ENCODE measurements at regions not wholly inside any gene's neighbourhood (a gene's known extent, or its start where the extent isn't known, plus 50 kb on each side); places are given as distances from the start of the nearest gene placed in this dataset.
"Not testable (repeated sequence)": the region's sequence is repeated elsewhere in the genome, so short reads cannot be mapped to it uniquely, and the experiment has no call there.

DNA sequence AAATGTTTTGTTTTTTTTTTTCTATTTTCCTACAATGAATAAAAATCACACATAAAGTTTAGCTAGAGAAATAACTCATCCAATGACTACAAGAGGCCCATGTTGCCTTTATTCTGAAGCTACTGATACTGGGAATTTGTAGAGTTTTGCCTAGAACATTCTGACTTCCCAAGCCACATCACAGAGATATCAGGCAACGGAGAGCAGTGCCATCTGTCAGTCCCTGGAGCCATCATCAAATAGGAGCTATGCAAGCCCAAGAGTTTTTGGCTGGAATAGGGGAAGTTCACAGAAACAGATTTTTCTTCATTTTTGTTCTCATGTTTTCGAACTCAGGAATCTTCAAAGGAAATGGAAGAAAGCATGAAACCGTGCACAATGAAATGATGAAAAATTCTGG is 896.6 kb downstream of the TLE1 start:
- no peak for DNase-seq (ENCODE audit: low read depth)
- H3K4me3 ChIP-seq (ENCODE audit: low read depth, low read length) = no peak overlapping the region

DNA sequence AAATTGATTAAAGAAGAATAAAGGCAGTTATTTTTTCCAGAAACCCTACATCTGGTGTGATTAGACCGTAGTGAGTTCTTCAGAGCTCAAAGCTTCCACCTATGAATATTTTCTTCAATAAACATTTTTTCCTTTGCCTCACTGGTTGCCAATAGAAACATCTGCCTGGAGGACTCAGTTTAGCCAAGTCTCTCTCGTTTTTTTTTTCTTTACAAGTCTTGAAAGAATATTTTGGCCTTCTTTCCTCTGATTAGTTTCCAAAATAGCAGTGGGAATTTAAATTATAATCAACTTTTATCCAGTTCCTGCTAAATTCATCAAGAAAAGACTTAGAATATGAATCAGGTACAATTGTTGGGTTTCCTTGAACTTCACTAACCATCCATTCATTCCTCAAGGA is 897.5 kb downstream of the TLE1 start:
- DNase-seq (ENCODE audit: low read depth) = no peak
- no peak overlapping the region for H3K4me3 ChIP-seq (ENCODE audit: low read depth, low read length)

DNA sequence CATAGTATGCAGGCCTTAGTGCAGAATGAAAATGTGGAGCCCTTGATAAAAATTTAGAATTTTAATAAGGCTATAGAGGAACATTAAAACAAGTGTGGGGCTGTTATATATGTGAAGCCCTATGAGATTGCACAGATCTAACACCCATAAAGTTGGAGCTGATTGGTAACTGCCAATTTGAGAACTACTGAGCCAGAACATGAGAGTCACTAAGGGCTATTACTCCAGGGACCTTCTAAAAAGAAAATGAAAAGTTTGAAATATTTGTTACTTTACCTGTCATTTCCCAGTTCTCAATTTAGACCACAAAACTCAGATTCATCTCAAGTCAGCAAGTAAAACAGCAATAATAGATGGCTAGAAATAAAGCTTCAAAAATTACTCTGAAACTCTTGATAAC is 898.6 kb downstream of the TLE1 start:
- no peak for DNase-seq (ENCODE audit: low read depth)
- H3K4me3 ChIP-seq (ENCODE audit: low read depth, low read length) = no peak overlapping the region

DNA sequence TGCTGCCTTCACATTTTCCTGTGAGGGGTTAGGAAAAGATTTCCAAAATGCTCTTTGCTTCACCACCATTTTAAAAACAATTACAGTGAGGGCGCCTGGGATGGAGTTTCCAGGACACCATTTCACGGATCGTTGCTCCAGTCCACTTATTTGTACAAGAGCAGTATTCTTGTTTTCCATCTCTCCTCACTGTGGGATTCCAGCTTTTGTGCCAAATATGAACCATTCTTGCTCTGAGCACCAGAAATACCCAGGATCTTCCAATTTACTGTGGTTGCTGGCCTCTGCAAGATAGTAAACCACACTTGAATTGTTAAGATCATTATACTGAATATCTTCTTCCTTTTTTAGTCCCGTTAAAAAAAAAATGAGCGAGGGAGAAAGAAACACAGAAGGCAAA is 899.5 kb downstream of the TLE1 start:
- no peak for DNase-seq (ENCODE audit: low read depth)
- H3K4me3 ChIP-seq (ENCODE audit: low read depth, low read length) = no peak overlapping the region

DNA sequence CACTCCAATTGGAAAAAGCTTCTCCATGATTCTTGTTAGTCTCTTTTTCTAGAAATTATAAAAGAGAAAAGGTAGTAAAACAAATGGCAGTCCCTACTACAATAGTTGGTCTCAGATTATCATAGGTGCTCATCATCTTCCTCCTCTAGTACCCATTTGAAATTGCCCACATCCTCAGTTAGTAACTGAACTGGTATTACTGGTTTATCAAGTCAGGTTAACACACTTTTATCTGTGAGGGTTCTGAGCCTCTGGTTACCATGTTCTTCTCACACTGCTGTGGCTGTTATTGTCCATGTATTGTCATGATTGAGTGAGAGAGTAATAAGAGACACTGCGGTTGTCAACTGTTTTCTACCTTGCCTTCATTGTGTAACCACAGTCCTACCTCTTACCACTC is 901.7 kb downstream of the TLE1 start:
- no peak for DNase-seq (ENCODE audit: low read depth)
- no peak overlapping the region for H3K4me3 ChIP-seq (ENCODE audit: low read depth, low read length)

DNA sequence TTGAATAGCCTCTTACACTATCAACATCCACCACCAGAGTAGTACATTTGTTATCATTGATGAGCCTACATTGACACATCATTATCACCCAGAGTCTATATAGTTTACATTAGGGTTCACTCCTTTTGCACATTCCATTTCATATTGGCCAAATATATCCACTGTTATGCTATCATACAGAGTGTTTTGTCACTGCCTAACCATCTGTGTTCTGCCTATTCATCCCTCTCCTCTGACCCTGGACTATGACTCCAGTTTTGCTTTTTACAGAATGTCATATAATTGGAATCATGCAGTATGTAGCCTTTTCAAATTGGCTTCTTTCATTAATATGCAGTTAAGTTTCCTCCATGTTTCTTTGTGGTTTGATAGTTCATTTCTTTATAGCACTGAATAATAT is 904.7 kb downstream of the TLE1 start:
- no peak overlapping the region for H3K4me3 ChIP-seq (ENCODE audit: low read depth, low read length)
- no peak for DNase-seq (ENCODE audit: low read depth)

DNA sequence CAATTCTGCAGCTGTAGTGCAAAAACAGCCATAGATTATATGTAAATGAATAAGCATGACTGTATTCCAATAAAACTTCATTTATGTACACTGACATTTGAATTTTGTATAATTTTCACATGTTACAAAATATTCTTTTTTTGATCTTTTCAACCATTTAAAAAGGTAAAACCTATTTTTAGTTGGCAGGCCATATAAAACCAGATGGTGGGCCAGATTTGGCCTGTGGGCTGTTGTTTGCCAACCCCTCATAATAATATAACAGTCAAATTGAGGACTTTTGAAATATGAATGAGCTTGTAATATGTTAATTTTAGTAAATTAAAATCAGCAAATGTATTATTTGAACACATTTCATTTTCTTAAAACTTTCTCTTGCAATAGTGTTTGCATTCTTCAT is 913.4 kb downstream of the TLE1 start:
- DNase-seq (ENCODE audit: low read depth) = no peak
- no peak overlapping the region for H3K4me3 ChIP-seq (ENCODE audit: low read depth, low read length)

DNA sequence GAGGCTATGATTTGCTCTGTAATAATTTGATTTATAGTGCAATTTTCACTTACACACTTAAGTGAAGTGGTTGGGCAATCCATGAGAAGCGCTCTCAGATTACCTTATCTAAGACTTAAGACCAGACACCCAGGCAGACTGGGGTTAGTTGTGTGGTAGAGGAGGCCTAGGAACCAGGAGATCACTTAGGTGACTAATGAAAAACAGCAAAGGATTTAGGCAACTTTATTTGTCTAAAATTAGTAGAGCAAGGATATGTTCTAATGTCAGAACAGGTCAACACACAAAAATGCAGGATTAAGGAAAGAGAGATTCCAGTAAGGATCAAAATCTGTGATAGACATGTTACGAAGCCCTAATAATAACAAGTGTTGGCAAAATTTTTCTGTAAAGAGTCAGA is 913.8 kb downstream of the TLE1 start:
- no peak for DNase-seq (ENCODE audit: low read depth)
- H3K4me3 ChIP-seq (ENCODE audit: low read depth, low read length) = no peak overlapping the region

DNA sequence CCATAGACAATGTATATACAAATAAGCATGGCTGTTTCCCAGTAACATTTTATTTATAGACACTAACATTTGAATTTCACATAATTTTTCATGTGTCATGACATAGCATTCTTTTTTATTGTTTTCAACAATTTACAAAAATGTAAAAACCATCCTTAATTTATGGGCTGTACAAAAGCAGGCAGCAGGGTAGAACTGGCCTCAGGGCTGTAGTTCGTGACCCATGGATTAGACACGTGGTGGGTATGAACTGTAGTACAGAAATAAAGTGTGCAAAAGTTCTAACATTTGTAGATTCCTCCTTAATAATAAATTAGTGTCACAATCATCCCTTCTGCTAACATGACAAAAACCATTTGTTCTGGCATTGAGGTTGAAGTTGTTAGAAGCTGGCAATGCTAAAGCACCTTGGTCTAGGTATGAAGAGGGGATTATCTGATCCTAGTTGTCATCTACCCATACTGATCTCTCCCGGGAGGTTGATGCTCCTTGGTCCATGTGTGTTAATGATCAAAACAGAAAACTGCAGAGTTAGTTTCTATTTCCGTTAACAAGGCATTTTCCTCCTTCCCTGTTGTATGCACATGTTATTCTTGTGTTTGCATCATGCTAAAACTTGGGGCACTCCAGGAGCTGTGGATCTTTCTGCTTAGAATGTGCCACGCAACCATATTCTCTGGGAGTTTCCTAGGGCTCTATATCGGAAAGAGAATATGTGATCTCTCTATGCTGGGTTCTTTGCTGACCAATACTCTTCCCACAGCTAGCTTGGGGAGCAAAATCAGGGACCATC is 917.6 kb downstream of the TLE1 start:
- DNase-seq (ENCODE audit: low read depth) = no peak
- H3K4me3 ChIP-seq (ENCODE audit: low read depth, low read length) = no peak overlapping the region

DNA sequence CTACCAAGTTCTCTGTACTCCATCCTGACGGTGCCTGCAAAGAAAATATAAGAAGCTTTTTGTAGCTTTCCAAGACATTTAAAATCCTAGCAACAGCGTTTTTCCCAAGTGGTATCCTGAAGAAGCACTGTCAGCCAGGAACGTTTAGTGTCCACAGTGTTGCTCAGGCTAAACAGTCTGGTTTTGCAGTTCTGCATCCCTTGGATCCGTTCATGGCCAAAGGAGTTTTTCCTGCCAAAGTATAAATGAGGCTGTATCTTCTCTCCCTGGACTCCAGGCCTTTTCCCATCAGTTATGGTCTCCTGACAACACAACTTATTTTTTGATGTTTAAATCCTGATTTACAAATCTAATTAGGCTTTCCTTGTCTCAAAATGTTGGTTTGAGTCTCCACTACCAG is 925.8 kb downstream of the TLE1 start:
- DNase-seq (ENCODE audit: low read depth) = no peak
- H3K4me3 ChIP-seq (ENCODE audit: low read depth, low read length) = no peak overlapping the region

DNA sequence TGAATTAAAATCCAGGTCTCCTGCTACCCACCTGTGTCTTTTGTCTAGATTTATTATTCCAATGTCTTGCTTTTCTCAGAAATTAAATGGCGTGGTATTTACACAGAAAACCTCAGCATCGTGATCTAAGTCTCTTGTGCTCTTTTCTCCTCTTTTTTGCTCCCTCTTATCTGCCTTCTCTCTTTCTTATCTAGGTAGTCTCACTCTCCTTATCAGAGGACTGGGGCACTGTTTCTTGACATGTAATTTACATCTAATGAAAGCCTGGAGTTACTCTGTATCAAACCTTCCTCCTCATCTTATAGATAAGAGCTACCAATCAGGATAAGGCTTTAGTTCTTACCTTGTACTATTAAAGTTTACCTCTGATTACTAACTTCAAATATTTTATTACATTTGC is 933.8 kb downstream of the TLE1 start:
- H3K4me3 ChIP-seq (ENCODE audit: low read depth, low read length) = no peak overlapping the region
- DNase-seq (ENCODE audit: low read depth) = no peak

DNA sequence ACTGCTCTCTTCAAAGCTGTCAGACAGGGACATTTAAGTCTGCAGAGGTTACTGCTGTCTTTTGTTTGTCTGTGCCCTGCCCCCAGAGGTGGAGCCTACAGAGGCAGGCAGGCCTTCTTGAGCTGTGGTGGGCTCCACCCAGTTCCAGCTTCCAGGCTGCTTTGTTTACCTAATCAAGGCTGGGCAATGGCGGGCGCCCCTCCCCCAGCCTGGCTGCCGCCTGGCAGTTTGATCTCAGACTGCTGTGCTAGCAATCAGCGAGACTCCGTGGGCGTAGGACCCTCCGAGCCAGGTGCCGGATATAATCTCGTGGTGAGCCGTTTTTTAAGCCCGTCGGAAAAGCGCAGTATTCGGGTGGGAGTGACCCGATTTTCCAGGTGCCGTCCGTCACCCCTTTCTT is 942.3 kb downstream of the TLE1 start:
- not testable (repeated sequence) for H3K4me3 ChIP-seq (ENCODE audit: low read depth, low read length); DNase-seq (ENCODE audit: low read depth)

DNA sequence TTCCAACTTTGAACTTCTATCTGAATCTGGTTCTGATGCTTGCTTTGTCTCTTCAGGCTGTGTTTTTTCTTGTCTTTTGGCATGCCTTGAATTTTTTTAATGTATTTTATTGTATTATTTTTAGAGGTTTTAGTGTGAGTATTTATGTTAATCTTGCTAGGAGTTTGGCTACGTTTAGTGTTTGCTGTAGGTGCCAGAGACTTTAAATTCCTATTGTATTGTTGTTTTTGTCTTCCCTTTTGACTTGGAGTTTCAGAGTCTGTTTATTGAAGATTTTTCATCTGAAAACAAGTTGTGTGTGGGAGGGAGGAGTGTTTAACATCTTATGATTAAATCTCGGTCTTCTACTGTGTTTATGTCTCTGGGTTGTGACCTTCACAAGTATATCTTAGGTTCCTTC is 956.8 kb downstream of the TLE1 start:
- no peak for DNase-seq (ENCODE audit: low read depth)
- H3K4me3 ChIP-seq (ENCODE audit: low read depth, low read length) = no peak overlapping the region

DNA sequence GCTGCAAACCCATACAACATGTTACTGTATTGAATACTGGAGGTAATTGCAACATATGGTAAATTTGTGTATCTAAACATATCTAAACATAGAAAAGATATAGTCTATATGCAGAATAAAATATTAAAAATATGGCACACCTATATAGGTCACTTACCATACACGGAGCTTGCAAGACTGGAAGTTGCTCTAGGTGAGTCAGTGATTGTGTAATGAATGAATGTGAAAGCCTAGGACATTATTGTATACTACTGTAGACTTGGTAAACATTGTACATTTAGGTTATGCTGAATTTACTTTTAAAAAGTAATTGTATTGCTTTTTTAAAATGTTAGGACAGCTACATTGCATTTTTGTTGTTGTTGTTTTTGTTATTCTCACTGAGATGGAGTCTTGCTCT is 968.8 kb downstream of the TLE1 start:
- no peak for DNase-seq (ENCODE audit: low read depth)
- H3K4me3 ChIP-seq (ENCODE audit: low read depth, low read length) = no peak overlapping the region

DNA sequence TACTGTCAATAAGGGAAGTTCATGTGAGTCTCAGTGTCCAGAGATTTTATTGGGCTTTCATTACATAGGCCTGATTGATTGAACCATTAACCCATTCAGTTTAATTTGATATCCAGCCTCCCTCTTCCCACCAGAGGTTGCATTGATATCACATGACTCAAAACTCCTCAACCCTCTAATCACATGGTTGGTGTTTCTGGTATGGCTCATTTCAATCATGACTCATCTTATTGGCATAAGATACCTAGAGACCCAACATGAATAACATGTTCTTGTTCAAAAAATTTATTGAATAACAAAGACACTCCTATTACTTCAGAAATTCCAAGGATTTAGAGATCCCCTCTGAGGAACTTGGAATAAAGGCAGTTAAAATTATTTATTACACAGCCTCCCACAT is 982.2 kb downstream of the TLE1 start:
- DNase-seq (ENCODE audit: low read depth) = peak; percentile 29
- H3K4me3 ChIP-seq (ENCODE audit: low read depth, low read length) = no peak overlapping the region

DNA sequence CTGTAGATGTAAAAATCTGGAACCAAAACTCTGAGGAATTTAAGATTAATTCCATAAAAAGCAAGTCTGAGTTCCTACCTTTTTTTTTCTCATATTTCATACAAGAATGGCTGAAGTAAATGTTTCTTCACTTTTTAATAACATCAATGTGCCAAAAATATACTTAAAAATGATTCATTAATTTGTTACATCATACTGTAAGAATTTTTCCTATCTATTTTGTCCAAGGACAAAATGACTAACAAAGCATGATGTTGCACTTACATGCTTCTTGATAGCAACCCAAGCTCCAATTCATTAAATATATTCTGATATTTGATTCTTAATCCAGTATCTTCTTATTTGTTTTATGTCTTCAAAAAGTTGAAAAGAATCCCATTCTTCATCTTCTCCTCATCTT is 988.3 kb downstream of the TLE1 start:
- no peak for DNase-seq (ENCODE audit: low read depth)
- H3K4me3 ChIP-seq (ENCODE audit: low read depth, low read length) = no peak overlapping the region

DNA sequence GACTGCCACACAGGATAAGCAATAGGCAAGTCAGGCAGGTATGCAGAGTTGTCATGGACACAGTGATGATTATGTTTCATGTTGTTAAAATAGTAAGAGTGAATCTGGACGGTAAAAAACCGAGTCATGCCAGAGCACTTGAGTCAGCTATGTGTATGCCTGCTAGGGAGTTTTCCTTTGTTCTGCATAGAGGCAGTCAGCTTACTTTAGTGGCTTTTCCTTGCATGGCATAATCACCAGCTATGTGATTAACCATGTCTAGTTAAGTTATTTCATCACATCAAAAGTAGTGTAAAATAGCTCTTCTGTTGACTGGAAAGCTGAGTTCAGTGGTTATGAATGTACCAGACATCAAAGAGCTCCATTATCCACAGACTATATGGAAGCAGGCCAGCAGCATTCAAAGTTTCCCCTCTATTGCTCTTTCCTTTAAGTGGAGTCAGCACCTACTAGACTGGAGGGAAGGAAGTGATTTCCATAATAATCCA is 989.8 kb downstream of the TLE1 start:
- no peak overlapping the region for H3K4me3 ChIP-seq (ENCODE audit: low read depth, low read length)
- DNase-seq (ENCODE audit: low read depth) = peak; percentile 67

DNA sequence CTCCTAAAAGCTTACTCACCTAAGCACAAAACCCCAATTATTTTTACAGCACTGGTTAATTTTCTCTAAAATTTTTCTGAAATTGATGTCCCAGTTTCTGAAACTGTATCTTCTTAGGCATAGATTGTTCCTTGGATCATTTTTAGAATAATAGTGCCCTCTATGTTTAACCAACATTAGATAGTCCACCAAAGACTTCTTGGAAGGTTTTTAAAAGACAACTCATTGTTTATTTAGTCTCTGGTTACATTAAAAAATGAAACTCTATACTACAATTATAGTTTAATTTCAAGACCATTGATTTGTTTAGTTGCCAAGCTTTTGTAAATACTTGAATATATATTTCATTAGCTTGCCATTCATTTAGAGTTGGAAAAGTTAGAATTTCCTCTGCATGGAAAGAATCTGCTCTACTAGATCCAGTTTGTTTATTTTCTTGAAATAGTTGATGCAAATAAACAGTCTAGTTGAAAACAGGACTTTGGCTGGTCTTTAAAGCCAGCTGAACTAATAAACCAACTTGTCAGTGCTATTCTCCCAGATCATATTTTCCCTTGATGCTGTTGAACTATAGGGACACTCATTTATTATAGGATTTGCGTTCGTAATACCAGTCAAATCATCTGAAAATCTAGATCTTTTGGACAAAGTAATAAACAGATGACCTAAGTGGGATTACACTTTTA is 990.5 kb downstream of the TLE1 start:
- no peak overlapping the region for H3K4me3 ChIP-seq (ENCODE audit: low read depth, low read length)
- DNase-seq (ENCODE audit: low read depth) = no peak

DNA sequence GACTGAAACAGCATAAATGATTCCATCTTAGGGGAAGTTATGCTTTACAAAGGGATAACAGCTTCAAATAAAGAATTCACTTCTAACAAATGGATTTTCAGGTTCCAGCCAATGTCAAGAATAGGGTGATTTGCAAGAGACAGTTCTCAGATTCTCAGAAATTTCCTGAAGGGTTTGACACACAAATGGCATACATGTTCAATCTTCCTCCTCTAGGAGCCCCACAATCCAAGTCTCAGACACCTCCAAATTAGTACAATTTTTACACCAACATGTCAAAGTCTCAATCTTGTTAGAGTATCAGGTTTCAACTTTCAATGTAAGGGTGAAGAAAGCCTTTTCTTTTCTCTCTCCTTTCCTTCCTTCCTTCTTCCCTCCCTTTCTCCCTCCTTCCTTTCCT is 996.6 kb downstream of the TLE1 start:
- DNase-seq (ENCODE audit: low read depth) = no peak
- H3K4me3 ChIP-seq (ENCODE audit: low read depth, low read length) = no peak overlapping the region

DNA sequence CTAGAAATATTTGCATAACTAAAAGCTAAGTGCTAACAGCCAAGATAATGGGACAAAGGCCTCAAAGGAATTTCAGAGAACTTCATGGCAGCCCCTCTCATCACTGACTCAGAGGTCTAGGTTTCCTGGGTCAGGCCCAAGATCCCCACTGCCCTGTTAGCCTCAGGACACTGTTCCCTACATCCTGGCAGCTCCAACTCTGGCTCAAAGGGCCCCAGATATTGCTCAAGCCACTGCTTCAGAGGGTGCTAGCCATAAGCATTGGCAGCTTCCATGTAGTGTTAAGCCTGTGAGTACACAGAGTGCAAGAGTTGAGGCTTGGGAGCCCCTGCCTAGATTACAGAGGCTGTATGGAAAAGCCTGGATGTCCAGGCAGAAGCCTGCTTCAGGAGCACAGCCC is 998.1 kb downstream of the TLE1 start:
- no peak overlapping the region for H3K4me3 ChIP-seq (ENCODE audit: low read depth, low read length)
- DNase-seq (ENCODE audit: low read depth) = no peak

DNA sequence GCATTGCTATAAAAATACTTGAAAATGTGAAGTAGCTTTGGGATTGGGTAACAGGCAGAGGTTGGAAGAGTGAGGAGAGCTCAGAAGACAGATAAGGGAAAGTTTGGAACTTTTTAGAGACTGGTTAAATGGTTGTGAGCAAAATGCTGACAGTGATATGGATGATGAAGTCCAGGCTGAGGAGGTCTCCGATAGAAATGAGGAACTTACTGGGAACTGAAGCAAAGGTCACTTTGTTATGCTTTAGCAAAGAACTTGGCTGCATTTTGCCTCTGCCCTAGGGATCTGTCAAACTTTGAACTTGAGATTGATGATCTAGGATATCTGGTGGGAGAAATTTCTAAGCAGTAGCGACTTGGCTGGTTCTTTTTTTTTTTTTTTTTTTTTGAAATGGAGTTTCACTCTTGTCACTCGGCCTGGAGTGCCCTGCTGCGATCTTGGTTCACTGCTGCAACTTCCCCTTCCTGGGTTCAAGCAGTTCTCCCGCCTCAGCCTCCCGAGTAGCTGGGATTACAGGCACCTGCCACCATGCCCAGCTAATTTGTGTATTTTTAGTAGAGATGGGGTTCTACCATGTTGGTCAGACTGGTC is 998.9 kb downstream of the TLE1 start:
- H3K4me3 ChIP-seq (ENCODE audit: low read depth, low read length) = no peak overlapping the region

More for the DNA sequence above, 998.9 kb downstream of the TLE1 start:
- DNase-seq (ENCODE audit: low read depth) = no peak

All from skeletal muscle cell (primary cell).